HAP-1 (cell line): ENCODE measurements at regions not wholly inside any gene's neighbourhood (a gene's known extent, or its start where the extent isn't known, plus 50 kb on each side); places are given as distances from the start of the nearest gene placed in this dataset.

Experiments
- DNase-seq, 2 experiments: peaks; one replicate each; pipeline ENCODE4 v3.0.0-alpha.2; 2016 to 2020; ENCODE audit warnings: low spot score in 2 of 2
- H3K27me3 ChIP-seq: fragments of 250-450 bp; sonication (Bioruptor Pico); 2 replicates; pipeline ENCODE4 v1.5.1; 2020; ENCODE audit warnings: low read depth, mild to moderate bottlenecking, moderate library complexity
- H3K36me3 ChIP-seq: fragments of 250-450 bp; sonication (Bioruptor Pico); replicated peaks from 2 replicates; pipeline ENCODE4 v1.5.1; 2020; ENCODE audit warnings: mild to moderate bottlenecking
- H3K4me1 ChIP-seq: fragments of 250-450 bp; sonication (Bioruptor Pico); 2 replicates; pipeline ENCODE4 v1.5.1; 2020; ENCODE audit warnings: mild to moderate bottlenecking
- H3K4me3 ChIP-seq: fragments of 250-450 bp; sonication (Bioruptor Pico); 2 replicates; pipeline ENCODE4 v1.5.1; 2020; ENCODE audit warnings: mild to moderate bottlenecking, moderate library complexity
- H3K9me3 ChIP-seq: fragments of 250-450 bp; sonication (Bioruptor Pico); 2 replicates; pipeline ENCODE4 v1.5.1; 2020; ENCODE audit warnings: mild to moderate bottlenecking, moderate library complexity
- in situ Hi-C: fragments of 300-500 bp; cut with MboI; formaldehyde crosslinking; loops from 3 replicates; pipeline ENCODE4 v1.14.3; 2020; ENCODE audit warnings: low sequenced_read_pairs, inconsistent platforms, mixed read lengths

- H3K27me3 ChIP-seq = no peaks in the 10 kb centered on the region
- H3K4me1 ChIP-seq = no peaks in the 10 kb centered on the region
- DNase-seq = no peak
- no peaks in the 10 kb centered on the region for H3K9me3 ChIP-seq
- no peaks in the 10 kb centered on the region for H3K36me3 ChIP-seq
- no peak overlapping the region for H3K4me3 ChIP-seq
- in situ Hi-C loops = no loop called here
Observed at GRCh38 chr9:107983762-107984161, 494.2 kb upstream of the KLF4 start.

GRCh38 chr9:107983181-107983603 lies 493.6 kb upstream of the KLF4 start:
- H3K4me3 ChIP-seq = no peak overlapping the region
- in situ Hi-C loops = no loop called here
- no peaks in the 10 kb centered on the region for H3K4me1 ChIP-seq
- no peaks in the 10 kb centered on the region for H3K9me3 ChIP-seq
- H3K36me3 ChIP-seq = no peaks in the 10 kb centered on the region
- no peak for DNase-seq
- no peaks in the 10 kb centered on the region for H3K27me3 ChIP-seq

GRCh38 chr9:107982745-107983144 lies 493.2 kb upstream of the KLF4 start:
- no peaks in the 10 kb centered on the region for H3K27me3 ChIP-seq
- in situ Hi-C loops = no loop called here
- DNase-seq = no peak

GRCh38 chr9:107982001-107982400 lies 492.4 kb upstream of the KLF4 start:
- H3K4me1 ChIP-seq = no peaks in the 10 kb centered on the region
- no peaks in the 10 kb centered on the region for H3K27me3 ChIP-seq
- no peaks in the 10 kb centered on the region for H3K36me3 ChIP-seq
- in situ Hi-C loops = no loop called here
- no peak for DNase-seq
- H3K4me3 ChIP-seq = no peak overlapping the region
- no peaks in the 10 kb centered on the region for H3K9me3 ChIP-seq

More at GRCh38 chr9:107982745-107983144, 493.2 kb upstream of the KLF4 start:
- H3K9me3 ChIP-seq = no peaks in the 10 kb centered on the region
- no peaks in the 10 kb centered on the region for H3K36me3 ChIP-seq
- no peaks in the 10 kb centered on the region for H3K4me1 ChIP-seq
- no peak overlapping the region for H3K4me3 ChIP-seq

- H3K4me1 ChIP-seq = no peaks in the 10 kb centered on the region
- H3K9me3 ChIP-seq = no peaks in the 10 kb centered on the region
- H3K36me3 ChIP-seq = no peaks in the 10 kb centered on the region
- DNase-seq = no peak
- no peaks in the 10 kb centered on the region for H3K27me3 ChIP-seq
- in situ Hi-C loops = no loop called here
- H3K4me3 ChIP-seq = no peak overlapping the region
Observed at GRCh38 chr9:107980984-107981383, 491.4 kb upstream of the KLF4 start.

GRCh38 chr9:107976767-107977166 lies 487.2 kb upstream of the KLF4 start:
- in situ Hi-C loops = no loop called here
- no peaks in the 10 kb centered on the region for H3K9me3 ChIP-seq
- H3K4me1 ChIP-seq = peaks cover 4% of the 10 kb centered on the region
- no peaks in the 10 kb centered on the region for H3K27me3 ChIP-seq
- no peak overlapping the region for H3K4me3 ChIP-seq
- DNase-seq = peak in 1 of 2 experiments; percentile 8
- no peaks in the 10 kb centered on the region for H3K36me3 ChIP-seq

DNA sequence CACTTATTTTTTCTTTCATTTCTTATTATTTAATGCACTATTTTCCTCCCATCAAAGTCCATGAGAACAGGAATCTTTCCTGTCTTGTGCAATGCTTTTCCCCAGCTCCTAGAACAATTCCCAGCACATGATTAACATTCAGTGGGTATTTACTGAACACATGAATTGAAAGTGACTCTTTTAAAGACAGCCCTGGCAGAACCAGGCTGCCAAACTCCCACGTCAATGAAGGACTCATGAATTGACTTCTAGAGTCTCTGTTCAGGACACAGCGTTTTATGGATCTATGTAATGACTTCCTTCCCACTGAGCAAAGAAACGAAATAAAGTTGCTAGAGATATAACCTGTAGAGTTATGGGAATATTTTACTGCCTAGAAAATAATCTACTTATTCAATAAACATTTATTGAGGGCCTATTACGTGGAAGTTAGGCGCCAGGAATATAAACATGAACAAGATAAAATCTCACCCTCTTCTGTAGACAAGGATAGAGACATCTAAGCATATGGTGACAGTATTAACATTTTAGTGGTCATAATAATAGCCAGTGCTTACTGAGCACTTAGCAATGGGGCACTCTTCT lies 485.9 kb upstream of the KLF4 start:
- Histone ChIP-seq H3K9me3 (no peaks in the 10 kb centered on the region), H3K4me3 (no peak overlapping the region), H3K36me3 (no peaks in the 10 kb centered on the region), H3K27me3 (no peaks in the 10 kb centered on the region), H3K4me1 (peaks cover 7% of the 10 kb centered on the region)
- in situ Hi-C loops = no loop called here
- no peak for DNase-seq

- in situ Hi-C loops = no loop called here
Observed at GRCh38 chr9:107973451-107973850, 483.9 kb upstream of the KLF4 start.

DNA sequence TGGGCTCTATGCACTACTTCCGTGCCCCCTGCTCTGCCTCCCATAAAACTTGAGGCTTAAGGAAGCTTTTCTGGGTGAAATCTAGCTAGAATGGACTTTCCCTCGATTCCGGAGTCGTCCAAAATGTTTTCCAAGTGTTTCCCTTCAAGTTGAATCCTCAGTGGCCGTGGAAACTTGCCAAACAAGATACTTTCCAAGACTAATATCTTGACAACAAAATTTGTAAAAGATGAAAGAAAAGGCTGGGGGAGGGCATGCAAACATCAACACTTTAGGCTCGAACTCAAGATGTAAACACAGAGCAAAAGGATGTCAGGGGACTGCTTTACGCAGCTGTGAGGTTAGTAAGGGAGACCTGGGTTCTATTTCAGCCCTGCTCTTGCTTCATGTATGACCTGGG lies 482.8 kb upstream of the KLF4 start:
- Histone ChIP-seq H3K4me1 (peaks cover 8% of the 10 kb centered on the region), H3K27me3 (no peaks in the 10 kb centered on the region), H3K9me3 (no peaks in the 10 kb centered on the region), H3K4me3 (no peak overlapping the region), H3K36me3 (no peaks in the 10 kb centered on the region)
- in situ Hi-C loops = no loop called here
- DNase-seq = no peak

More at GRCh38 chr9:107973451-107973850, 483.9 kb upstream of the KLF4 start:
- no peaks in the 10 kb centered on the region for H3K9me3 ChIP-seq
- no peaks in the 10 kb centered on the region for H3K27me3 ChIP-seq
- DNase-seq = no peak
- H3K36me3 ChIP-seq = no peaks in the 10 kb centered on the region
- H3K4me3 ChIP-seq = no peak overlapping the region
- peaks cover 8% of the 10 kb centered on the region for H3K4me1 ChIP-seq

- DNase-seq = no peak
- in situ Hi-C loops = no loop called here
- Histone ChIP-seq H3K4me1 (peaks cover 8% of the 10 kb centered on the region), H3K36me3 (no peaks in the 10 kb centered on the region), H3K9me3 (no peaks in the 10 kb centered on the region), H3K4me3 (no peak overlapping the region), H3K27me3 (no peaks in the 10 kb centered on the region)
Observed at GRCh38 chr9:107971241-107971640, 481.7 kb upstream of the KLF4 start.

GRCh38 chr9:107970726-107971125 lies 481.2 kb upstream of the KLF4 start:
- H3K4me1 ChIP-seq = peaks cover 8% of the 10 kb centered on the region
- no peak for DNase-seq

GRCh38 chr9:107969727-107970126 lies 480.2 kb upstream of the KLF4 start:
- Histone ChIP-seq H3K4me3 (no peak overlapping the region), H3K36me3 (no peaks in the 10 kb centered on the region), H3K4me1 (peaks cover 8% of the 10 kb centered on the region), H3K9me3 (no peaks in the 10 kb centered on the region), H3K27me3 (no peaks in the 10 kb centered on the region)
- DNase-seq = no peak
- in situ Hi-C loops = no loop called here

More at GRCh38 chr9:107970726-107971125, 481.2 kb upstream of the KLF4 start:
- H3K27me3 ChIP-seq = no peaks in the 10 kb centered on the region
- no peaks in the 10 kb centered on the region for H3K36me3 ChIP-seq
- no peaks in the 10 kb centered on the region for H3K9me3 ChIP-seq
- in situ Hi-C loops = no loop called here
- no peak overlapping the region for H3K4me3 ChIP-seq

DNA sequence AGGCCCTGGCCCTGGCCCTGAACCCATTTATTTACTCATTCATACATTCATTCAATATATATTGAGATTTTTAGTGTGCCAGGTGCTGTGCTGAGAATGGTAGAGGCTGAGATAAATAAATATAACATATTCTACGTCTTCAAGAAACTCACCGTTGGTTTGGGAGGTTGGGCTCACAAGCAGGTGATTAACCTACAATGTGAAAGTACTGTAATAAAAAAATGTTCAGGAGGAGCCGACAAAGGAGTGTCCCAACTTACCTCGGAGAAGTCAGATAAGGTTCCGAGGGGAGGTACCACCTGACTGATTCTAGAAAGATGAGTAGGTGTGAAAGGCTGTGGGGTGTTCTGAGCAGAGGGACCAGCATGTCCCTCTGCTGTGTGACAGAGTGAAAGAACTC lies 479.6 kb upstream of the KLF4 start:
- H3K9me3 ChIP-seq = no peaks in the 10 kb centered on the region
- no peaks in the 10 kb centered on the region for H3K27me3 ChIP-seq
- in situ Hi-C loops = no loop called here
- DNase-seq = no peak
- no peaks in the 10 kb centered on the region for H3K36me3 ChIP-seq
- peaks cover 5% of the 10 kb centered on the region; the same call in 1 of the 2 replicates for H3K4me1 ChIP-seq
- H3K4me3 ChIP-seq = no peak overlapping the region

DNA sequence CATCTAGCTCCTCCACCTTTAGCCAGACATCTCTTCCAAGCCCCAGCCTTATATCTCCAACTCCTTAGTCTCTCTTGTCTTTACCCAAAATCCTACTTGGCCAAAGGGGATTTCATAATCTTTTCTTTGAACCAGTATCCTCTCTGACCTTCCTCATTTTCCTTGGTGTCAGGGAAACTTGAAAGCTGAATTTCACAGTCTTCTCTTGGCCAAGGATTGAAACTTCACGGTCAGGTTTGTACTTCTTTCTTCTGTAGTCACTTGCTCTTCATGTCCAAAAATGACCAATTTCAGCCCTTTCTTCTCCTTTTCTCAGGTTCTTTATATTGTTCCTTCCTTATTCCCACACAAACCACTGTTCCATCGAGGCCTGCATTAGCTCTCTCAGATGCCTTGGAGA lies 473.7 kb upstream of the KLF4 start:
- no peaks in the 10 kb centered on the region for H3K27me3 ChIP-seq
- no peak for DNase-seq

GRCh38 chr9:107960916-107961315 lies 471.3 kb upstream of the KLF4 start:
- H3K4me1 ChIP-seq = peaks cover 3% of the 10 kb centered on the region; the same call in 1 of the 2 replicates
- DNase-seq = peak in 1 of 2 experiments; percentile 16
- no peaks in the 10 kb centered on the region for H3K9me3 ChIP-seq
- in situ Hi-C loops = no loop called here
- no peaks in the 10 kb centered on the region for H3K27me3 ChIP-seq
- no peak overlapping the region for H3K4me3 ChIP-seq
- H3K36me3 ChIP-seq = no peaks in the 10 kb centered on the region

More for the DNA sequence above, 473.7 kb upstream of the KLF4 start:
- no peak overlapping the region for H3K4me3 ChIP-seq
- no peaks in the 10 kb centered on the region for H3K9me3 ChIP-seq
- H3K36me3 ChIP-seq = no peaks in the 10 kb centered on the region
- peaks cover 3% of the 10 kb centered on the region; the same call in 1 of the 2 replicates for H3K4me1 ChIP-seq
- in situ Hi-C loops = no loop called here
